SJCRH30 (cell line): ENCODE measurements at regions not wholly inside any gene's neighbourhood (a gene's known extent, or its start where the extent isn't known, plus 50 kb on each side); places are given as distances from the start of the nearest gene placed in this dataset.
"Not testable (repeated sequence)": the region's sequence is repeated elsewhere in the genome, so short reads cannot be mapped to it uniquely, and the experiment has no call there.

ENCODE experiments used
- DNase-seq, 2 experiments: peaks; one replicate each; pipeline ENCODE4 v3.0.0-alpha.2; 2015 to 2020
- H3K27ac ChIP-seq: fragments of 250-450 bp; sonication (Bioruptor Pico); 2 replicates; pipeline ENCODE4 v1.5.1; 2020; ENCODE audit warnings: mild to moderate bottlenecking, moderate library complexity
- H3K27me3 ChIP-seq: fragments of 250-450 bp; sonication (Bioruptor Pico); 2 replicates; pipeline ENCODE4 v1.5.1; 2020; ENCODE audit warnings: mild to moderate bottlenecking, moderate library complexity
- H3K36me3 ChIP-seq: fragments of 250-450 bp; sonication (Bioruptor Pico); 2 replicates; pipeline ENCODE4 v1.5.1; 2020; ENCODE audit warnings: mild to moderate bottlenecking, moderate library complexity
- H3K4me1 ChIP-seq: fragments of 250-450 bp; sonication (Bioruptor Pico); 2 replicates; pipeline ENCODE4 v1.5.1; 2020; ENCODE audit warnings: mild to moderate bottlenecking, moderate library complexity
- H3K4me3 ChIP-seq: fragments of 250-450 bp; sonication (Bioruptor Pico); 2 replicates; pipeline ENCODE4 v1.5.1; 2020; ENCODE audit warnings: mild to moderate bottlenecking, moderate library complexity
- H3K9me3 ChIP-seq: fragments of 250-450 bp; sonication (Bioruptor Pico); replicated peaks from 2 replicates; pipeline ENCODE4 v1.5.1; 2020; ENCODE audit warnings: mild to moderate bottlenecking, moderate library complexity

DNA sequence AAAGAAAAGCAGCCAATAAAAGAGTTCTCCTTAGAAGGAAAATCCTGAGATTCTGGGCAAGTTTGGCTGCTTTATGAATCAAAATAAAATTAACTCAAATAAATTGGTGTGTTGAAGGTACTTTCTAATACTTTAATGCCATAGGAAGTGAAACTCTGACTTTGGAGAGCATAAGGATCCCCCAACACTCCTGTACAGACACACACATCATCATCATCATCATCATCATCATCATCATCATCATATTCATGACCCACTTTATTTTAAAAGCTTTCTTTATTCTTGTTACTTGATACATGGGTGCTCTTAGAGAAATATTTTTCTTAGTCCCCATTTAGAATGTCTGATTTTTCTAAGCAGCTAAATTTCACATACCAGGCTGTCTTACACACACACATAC lies 283.1 kb upstream of the CYRIA start:
- Histone ChIP-seq H3K4me3 (no peak overlapping the region), H3K27me3 (no peaks in the 10 kb centered on the region), H3K9me3 (no peaks in the 10 kb centered on the region), H3K27ac (no peak overlapping the region), H3K4me1 (no peaks in the 10 kb centered on the region), H3K36me3 (no peaks in the 10 kb centered on the region)
- no peak for DNase-seq

DNA sequence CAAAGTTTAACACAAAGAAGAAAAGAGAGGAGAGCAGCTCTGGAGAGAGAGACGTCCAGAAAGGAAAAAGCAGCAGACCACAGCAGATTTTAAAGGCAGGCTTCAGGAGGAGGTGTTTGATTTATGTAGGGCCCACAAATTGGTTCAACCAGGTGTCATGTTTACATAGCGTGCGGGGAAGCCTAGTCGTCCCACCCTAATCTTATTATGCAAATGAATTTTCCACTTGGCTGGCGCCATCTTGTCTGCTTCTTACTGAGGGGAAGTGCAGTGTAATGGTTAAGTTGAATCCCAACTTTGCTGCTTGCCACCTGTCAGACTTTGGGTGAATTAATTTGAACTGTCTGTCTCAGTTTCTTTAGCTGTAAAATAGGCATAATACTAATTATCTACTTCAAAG lies 282.4 kb upstream of the CYRIA start:
- no peak overlapping the region for H3K27ac ChIP-seq
- no peaks in the 10 kb centered on the region for H3K9me3 ChIP-seq
- DNase-seq: no peak
- H3K4me1 ChIP-seq: no peaks in the 10 kb centered on the region
- H3K27me3 ChIP-seq: no peaks in the 10 kb centered on the region
- no peak overlapping the region for H3K4me3 ChIP-seq
- H3K36me3 ChIP-seq: no peaks in the 10 kb centered on the region

DNA sequence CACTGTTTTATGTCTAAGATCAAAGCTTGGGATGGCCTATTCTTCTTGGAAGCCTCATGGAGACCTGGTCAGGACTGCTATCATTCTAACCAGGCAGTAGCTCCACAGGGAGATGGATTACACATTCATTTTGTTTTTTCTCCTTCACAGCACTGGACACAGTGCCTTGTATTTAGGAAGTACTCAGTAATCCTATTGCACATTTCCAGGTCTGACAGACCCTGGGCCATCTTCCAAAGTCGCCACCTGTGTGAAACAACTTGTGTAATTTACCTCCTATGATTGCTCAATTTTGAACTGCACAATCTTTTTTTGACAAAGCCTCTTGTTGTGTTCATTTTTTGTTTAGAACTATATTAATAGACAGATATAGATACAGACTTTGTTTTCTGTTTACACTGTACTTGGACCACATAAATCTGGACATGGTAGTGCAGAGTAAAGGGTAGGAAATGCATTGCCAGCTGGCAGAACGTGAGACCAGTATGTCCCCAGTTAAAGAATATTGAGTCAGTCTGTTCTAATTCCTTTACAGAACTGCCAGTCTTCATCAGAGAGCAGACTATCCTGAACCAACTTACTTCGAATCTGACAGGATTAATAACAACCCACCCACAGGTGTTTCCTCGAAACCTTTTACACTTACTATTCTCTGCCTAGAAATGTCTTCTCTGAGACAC lies 277.8 kb upstream of the CYRIA start:
- DNase-seq: no peak
- H3K4me3 ChIP-seq: no peak overlapping the region
- no peaks in the 10 kb centered on the region for H3K4me1 ChIP-seq

DNA sequence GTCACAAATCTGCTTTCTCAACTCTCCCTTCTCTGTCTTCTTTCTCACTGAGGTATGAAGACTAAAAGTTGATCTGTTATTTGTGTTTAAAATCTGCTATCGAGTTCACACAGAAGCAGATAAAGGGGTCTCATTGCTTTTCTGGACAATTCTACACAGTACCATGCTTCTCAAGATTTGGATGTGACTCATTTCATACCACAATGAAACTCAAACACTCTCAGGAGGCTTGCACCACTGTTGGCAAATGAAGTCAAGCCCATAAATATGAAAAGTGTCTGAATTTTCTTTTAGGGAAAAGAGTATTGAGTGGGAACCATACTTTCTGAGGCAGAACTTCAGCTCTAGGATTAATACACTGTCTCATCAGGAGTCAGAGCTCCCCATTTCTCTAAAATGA lies 274.6 kb upstream of the CYRIA start:
- Histone ChIP-seq H3K4me3 (no peak overlapping the region), H3K9me3 (no peaks in the 10 kb centered on the region), H3K36me3 (no peaks in the 10 kb centered on the region), H3K27ac (no peak overlapping the region), H3K4me1 (no peaks in the 10 kb centered on the region), H3K27me3 (no peaks in the 10 kb centered on the region)
- no peak for DNase-seq

More for the DNA sequence above, 277.8 kb upstream of the CYRIA start:
- Histone ChIP-seq H3K27me3 (no peaks in the 10 kb centered on the region), H3K9me3 (no peaks in the 10 kb centered on the region), H3K27ac (no peak overlapping the region), H3K36me3 (no peaks in the 10 kb centered on the region)

DNA sequence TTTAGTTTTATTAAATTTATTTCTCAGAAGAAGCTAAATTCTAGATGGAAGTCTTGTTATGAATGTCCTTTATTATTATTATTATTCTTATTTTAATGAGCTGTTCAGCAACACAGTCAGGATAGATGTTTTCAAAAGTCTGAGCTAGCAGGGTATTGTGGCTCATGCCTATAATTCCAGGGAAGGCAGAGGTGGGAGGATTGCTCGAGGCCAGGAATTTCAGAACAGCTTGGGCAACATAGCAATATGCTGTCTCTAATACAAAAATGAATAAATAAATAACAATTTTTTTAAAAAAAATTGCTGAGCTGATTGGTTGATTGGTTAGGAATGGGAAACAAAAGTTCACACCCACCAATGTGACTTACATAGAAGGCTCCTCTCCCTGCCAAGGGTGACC lies 274.1 kb upstream of the CYRIA start:
- H3K27me3 ChIP-seq: no peaks in the 10 kb centered on the region
- no peak overlapping the region for H3K27ac ChIP-seq
- H3K4me1 ChIP-seq: no peaks in the 10 kb centered on the region
- H3K9me3 ChIP-seq: no peaks in the 10 kb centered on the region
- no peak overlapping the region for H3K4me3 ChIP-seq
- no peak for DNase-seq
- H3K36me3 ChIP-seq: no peaks in the 10 kb centered on the region

DNA sequence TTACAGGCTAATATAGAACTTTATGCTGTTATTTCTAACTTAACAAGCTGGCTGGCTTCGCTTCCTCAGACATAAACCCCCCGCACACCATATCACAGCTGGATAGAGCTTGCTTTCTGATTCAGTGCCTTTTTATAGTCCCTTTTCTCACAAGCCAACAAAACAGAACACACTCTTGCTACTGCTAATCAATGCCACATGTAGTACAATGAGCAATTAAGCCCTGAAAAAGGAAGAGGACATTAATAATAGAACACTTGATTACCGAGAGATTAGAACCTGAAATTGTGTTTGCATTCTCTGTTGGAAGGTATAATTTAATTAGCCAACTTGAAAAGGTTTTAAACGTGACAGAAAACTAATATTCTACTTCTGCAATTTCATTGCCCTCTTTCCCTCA lies 267.7 kb upstream of the CYRIA start:
- Histone ChIP-seq H3K36me3 (no peaks in the 10 kb centered on the region), H3K27me3 (no peaks in the 10 kb centered on the region), H3K4me3 (no peak overlapping the region), H3K9me3 (no peaks in the 10 kb centered on the region), H3K4me1 (no peaks in the 10 kb centered on the region), H3K27ac (no peak overlapping the region)
- no peak for DNase-seq

DNA sequence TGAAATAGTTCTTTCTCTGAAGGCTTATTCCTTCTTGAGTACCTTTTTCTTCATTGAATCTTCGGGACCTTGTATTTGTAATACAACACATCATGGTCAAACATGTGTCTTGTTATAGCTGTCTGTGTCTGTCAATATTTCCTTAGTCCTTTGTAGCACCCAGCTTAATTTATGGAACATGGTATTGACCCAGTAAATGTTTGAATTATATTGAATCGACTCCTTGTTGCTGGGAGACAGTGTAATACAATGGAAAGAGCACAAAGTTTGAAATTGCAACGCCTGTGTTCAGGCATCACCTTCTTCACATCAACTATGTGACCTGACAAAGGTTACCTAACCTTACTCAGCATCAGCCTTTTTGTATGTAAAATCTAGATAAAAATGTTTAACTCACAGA lies 267.2 kb upstream of the CYRIA start:
- Histone ChIP-seq H3K27me3 (no peaks in the 10 kb centered on the region), H3K9me3 (no peaks in the 10 kb centered on the region), H3K4me3 (no peak overlapping the region), H3K27ac (no peak overlapping the region), H3K4me1 (no peaks in the 10 kb centered on the region), H3K36me3 (no peaks in the 10 kb centered on the region)
- no peak for DNase-seq

DNA sequence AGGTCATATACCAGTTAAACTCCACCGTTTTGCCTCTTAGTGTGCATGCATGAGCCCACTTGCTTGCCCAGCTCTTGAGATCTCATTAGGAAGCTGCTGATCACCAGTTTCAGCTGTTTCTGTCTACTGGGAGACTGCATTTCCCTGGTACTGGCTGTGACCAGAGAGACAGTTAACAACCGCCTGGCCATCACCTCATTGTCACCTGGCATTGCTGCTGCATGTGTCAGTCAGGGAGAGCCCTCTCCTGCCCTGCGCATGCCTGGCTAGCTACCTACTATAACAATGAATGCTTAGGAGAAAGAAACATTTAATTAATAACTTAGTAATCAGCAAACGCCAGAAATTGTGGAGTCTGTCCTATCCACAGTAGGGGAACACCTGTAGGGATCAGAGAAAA lies 265.8 kb upstream of the CYRIA start:
- no peak for DNase-seq
- no peaks in the 10 kb centered on the region for H3K4me1 ChIP-seq
- H3K27me3 ChIP-seq: no peaks in the 10 kb centered on the region
- H3K4me3 ChIP-seq: no peak overlapping the region
- no peaks in the 10 kb centered on the region for H3K9me3 ChIP-seq
- no peak overlapping the region for H3K27ac ChIP-seq
- no peaks in the 10 kb centered on the region for H3K36me3 ChIP-seq

DNA sequence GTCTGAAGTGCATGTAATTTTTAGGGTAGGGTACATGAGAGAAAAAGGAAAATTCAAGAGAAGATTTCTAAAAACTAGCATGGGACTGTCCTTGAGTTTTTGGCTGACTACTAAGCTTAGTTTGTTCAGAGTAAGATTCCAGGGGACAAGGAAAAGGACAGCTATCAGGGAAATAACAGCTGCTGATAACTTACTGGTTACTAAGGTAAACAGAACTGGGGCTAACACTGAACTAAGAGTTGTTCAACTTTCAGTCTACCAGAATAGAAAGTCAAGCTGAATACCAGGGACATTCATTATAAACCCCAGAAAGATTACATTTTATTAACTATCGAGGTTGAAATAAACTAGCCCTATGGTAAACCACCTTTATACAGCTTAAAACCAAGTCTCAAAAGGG lies 261.8 kb upstream of the CYRIA start:
- Histone ChIP-seq H3K36me3 (no peaks in the 10 kb centered on the region), H3K27me3 (no peaks in the 10 kb centered on the region), H3K9me3 (no peaks in the 10 kb centered on the region), H3K4me1 (no peaks in the 10 kb centered on the region), H3K27ac (no peak overlapping the region), H3K4me3 (no peak overlapping the region)
- no peak for DNase-seq

DNA sequence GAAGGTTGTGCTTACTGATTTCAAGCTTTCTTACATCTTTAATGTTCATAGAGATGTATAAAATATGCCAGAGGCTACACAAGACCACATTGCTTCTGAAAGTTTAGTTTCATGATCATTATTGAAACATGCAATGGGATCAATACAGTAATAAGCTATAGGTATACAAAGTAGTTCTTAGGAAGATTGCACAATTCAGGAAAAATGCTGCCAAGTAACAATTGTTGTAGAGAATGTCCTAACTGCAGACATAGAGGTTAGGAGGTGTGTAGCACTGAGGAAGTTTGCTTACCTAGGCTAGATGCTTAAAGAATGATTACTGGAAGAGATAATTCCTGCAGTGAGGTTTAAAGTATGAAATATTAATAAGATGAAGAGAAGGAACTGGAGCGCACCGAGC lies 259.5 kb upstream of the CYRIA start:
- DNase-seq: no peak
- Histone ChIP-seq H3K36me3 (no peaks in the 10 kb centered on the region), H3K27me3 (no peaks in the 10 kb centered on the region), H3K4me3 (no peak overlapping the region), H3K4me1 (no peaks in the 10 kb centered on the region), H3K9me3 (no peaks in the 10 kb centered on the region), H3K27ac (no peak overlapping the region)

DNA sequence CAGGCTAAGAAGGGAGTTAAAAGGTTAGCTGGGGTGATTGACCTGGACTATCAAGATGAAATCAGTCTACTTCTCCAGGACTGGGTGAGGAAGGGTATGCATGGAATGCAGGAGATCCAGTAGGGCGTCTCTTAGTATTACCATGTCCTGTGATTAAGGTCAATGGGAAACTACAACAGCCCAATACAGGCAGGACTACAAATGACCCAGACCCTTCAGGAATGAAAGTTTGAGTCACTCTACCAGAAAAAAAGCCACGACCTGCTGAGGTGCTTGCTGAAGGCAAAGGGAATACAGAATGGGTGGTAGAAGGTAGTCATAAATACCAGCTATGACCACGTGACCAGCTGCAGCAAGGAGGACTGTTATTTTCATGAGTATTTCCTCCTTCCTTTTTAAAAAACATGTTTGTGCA lies 249.7 kb upstream of the CYRIA start:
- H3K27me3 ChIP-seq, H3K9me3 ChIP-seq: not testable (repeated sequence)

DNA sequence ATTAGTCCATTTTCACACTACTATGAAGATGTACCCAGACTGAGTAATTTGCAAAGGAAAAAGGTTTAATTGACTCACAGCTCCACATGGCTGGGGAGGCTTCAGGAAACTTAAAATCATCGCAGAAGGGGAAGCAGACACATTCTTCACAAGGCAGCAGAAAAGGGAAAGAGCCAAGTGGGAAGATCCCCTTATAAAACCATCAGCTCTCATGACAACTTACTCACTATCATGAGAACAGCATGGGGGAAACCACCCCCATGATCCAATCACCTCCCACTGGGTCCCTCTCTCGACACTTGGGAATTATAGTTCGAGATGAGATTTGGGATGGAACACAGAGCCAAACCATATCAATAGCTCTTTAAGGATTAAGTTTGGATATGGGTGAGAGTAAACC lies 246.1 kb upstream of the CYRIA start:
- Histone ChIP-seq H3K27ac (no peak overlapping the region), H3K36me3 (no peaks in the 10 kb centered on the region), H3K27me3 (no peaks in the 10 kb centered on the region), H3K9me3 (no peaks in the 10 kb centered on the region), H3K4me1 (no peaks in the 10 kb centered on the region), H3K4me3 (no peak overlapping the region)
- DNase-seq: no peak

More for the DNA sequence above, 249.7 kb upstream of the CYRIA start:
- not testable (repeated sequence) for H3K27ac ChIP-seq, H3K36me3 ChIP-seq, DNase-seq, H3K4me1 ChIP-seq, H3K4me3 ChIP-seq

DNA sequence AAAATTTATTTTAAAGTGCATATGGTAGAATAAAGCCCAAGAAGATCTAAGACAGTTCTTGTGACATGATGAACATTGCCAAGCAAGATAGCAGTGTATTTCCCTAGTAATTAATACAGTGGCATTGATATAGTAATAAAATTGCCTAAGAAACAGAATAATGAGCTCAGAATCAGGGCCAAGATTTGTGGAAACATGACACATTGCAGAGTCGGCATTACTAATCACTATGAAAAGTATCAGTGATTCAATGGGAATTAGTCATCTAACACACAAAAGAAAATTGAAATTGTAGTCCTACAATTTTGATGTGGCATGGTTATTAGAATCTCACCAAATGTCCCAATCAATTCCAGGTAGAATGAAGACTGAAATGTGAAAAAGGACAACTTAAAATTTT lies 243.0 kb upstream of the CYRIA start:
- no peaks in the 10 kb centered on the region for H3K9me3 ChIP-seq
- no peak for DNase-seq

DNA sequence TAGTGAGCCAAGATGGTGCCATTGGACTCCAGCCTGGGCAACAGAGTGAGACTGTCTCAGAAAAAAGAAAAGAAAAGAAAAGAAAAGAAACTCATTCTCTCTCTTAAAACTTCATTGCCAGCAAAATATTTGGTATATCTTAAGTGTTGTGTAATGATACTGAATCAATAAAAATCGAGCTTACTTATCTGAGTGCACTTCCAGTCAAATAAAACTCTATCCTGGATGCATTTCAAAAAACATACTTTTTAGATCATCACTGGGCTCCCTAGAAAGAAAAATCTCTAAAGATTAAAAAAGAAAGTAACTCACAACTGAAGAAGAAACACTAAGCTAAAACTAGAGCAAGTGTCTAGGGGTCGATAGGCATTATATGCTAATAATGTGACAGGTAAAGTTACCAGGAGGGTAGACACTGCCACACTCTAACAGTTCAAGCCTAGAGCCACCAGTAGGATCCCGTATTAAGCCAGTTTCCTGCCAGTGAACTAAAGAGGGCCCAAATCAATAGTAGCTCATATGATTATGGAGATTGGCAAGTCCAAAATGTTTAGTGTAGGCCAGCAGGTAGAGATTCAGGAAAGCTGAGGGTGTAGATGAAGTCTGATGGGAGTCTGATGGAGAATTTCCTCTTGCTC lies 242.1 kb upstream of the CYRIA start:
- H3K27ac ChIP-seq: no peak overlapping the region
- no peaks in the 10 kb centered on the region for H3K4me1 ChIP-seq
- no peaks in the 10 kb centered on the region for H3K9me3 ChIP-seq
- no peaks in the 10 kb centered on the region for H3K36me3 ChIP-seq
- H3K27me3 ChIP-seq: no peaks in the 10 kb centered on the region
- no peak overlapping the region for H3K4me3 ChIP-seq
- DNase-seq: no peak

More for the DNA sequence above, 243.0 kb upstream of the CYRIA start:
- Histone ChIP-seq H3K4me3 (no peak overlapping the region), H3K4me1 (no peaks in the 10 kb centered on the region), H3K36me3 (no peaks in the 10 kb centered on the region), H3K27ac (no peak overlapping the region), H3K27me3 (no peaks in the 10 kb centered on the region)

DNA sequence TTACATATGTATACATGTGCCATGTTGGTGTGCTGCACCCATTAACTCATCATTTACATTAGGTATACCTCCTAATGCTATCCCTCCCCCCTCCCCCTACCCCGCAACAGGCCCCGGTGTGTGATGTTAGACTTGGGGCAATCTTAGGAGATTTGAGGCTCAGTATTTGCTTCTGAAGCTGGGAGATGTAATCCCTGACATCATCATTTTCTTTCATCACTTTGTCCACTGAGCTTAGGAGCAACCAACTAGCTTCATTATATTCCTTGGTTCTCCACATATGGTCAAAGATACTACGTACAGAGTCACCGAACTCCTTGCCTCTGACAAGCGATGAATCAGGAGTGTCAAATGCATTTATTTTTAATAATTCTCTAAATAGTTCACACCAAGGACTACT lies 239.7 kb upstream of the CYRIA start:
- H3K4me3 ChIP-seq, H3K9me3 ChIP-seq, H3K36me3 ChIP-seq, H3K27me3 ChIP-seq, H3K27ac ChIP-seq, H3K4me1 ChIP-seq, DNase-seq: not testable (repeated sequence)

DNA sequence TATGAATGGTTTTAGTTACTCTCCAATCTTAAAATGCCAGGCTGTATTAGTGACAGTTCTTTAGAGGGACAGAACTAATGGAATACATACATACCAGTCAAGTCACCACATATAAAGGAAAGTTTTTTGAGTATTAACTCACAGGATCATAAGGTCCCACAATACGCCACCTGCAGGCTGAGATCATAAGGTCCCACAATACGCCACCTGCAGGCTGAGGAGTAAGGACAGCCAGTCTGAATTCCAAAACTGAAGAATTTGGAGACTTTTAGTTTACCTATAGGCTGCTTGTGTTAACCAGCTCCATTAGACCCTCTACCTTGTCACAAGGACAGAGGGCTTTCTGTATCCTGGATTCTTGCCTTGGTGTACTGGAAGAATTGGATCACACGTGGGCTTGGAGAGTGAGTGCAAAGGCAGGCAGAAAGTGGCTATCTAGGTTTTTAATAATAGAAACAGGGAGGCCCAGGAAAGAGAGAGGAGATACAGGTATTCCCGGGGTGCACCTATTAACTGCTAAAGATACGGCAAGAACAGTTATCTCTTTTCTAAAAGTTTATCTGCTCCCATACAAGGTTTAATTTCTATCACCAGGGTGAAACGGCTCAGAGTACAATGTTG lies 234.9 kb upstream of the CYRIA start:
- Histone ChIP-seq H3K9me3 (no peaks in the 10 kb centered on the region), H3K27me3 (no peaks in the 10 kb centered on the region), H3K4me3 (no peak overlapping the region), H3K27ac (no peak overlapping the region), H3K36me3 (no peaks in the 10 kb centered on the region), H3K4me1 (no peaks in the 10 kb centered on the region)
- DNase-seq: peak in 1 of 2 experiments; percentile 59
